ENCODE measurements at regions not wholly inside any gene's neighbourhood (a gene's known extent, or its start where the extent isn't known, plus 50 kb on each side); places are given as distances from the start of the nearest gene placed in this dataset. TPM values are rescaled to one million over a fixed set of nuclear protein-coding genes. Genes with fewer than 3 reads are reported as not detected.

Small RNA genes lying in the stretch of these regions (small RNA-seq; reads per million reads assigned to genes)
- not detected for gene AL078604.3

All from K562 (cell line).